ENCODE measurements at regions not wholly inside any gene's neighbourhood (a gene's known extent, or its start where the extent isn't known, plus 50 kb on each side); places are given as distances from the start of the nearest gene placed in this dataset.
A peak's percentile ranks its signal among the peaks of the same experiment; 100 is the strongest.
"Not testable (repeated sequence)": the region's sequence is repeated elsewhere in the genome, so short reads cannot be mapped to it uniquely, and the experiment has no call there.

DNA sequence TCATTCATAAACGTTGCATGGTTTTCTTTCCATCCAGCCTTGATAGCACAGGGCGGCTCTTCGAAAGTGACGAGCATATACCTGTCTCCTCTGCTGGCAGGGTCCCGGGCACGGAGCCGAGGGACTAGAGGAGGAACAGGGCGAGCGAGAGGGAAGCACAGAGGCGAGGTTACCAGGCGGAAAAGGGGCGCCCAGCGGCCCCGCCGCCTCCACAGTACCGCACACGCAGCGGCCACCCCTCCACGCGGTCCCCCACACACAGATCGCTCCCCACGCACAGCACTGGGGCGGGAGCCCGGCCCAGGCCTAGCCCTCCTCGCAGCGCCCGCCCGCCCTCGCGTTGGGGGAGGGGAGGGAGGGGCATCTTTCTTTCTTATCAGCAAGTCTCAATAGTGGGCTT, 296.6 kb upstream of the DAB2 start:
- DNase-seq = no peak

DNA sequence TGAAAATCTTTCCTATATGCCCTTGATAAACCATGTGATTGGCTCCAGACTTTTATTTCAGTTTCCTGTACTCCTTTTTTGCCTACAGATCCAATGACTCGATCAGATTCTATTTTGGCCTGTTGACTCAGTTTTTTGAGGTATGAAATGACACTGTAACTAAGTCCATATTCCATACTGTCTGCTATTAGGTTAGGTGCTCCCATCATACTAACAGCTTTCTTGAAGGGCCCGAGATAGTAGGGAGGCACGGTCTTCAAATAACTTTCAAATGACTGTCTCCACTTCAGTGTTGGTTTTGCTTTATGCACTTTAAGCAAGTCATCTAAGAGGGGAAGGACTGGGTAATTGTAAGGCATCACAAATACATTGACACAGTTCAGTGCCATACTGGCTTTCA, 295.4 kb upstream of the DAB2 start:
- no peak for DNase-seq

DNA sequence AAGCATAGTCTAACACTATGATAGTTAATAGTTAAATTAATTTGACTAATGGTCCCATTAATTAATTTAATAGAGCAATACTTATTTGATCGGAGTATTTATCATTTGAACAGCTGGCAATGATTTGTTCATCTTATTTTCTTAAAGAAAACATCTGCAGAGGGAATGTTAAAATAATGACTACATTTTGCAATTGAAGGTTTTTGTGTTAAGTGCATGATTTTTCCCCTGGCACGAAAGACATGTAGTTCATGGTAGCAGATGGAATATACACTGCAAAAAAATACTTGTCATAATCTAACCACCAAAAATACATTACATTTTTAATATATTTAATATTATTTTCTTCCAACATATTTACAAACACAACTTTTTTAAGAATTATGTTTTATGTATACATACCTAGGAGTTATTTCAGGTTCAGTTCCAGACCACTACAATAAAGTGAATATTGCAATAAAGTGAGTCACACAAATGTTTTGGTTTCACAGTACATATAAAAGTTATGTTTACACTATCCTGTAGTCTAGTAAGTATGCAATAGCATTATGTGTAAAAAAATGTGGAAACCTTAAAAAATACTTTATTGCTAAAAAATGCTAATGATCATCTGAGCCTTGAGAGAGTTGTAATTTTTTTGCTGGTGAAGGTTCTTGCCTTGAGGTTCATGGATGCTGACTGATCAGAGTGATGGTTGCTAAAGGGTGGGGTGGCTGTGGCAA, 292.6 kb upstream of the DAB2 start:
- no peak for DNase-seq

DNA sequence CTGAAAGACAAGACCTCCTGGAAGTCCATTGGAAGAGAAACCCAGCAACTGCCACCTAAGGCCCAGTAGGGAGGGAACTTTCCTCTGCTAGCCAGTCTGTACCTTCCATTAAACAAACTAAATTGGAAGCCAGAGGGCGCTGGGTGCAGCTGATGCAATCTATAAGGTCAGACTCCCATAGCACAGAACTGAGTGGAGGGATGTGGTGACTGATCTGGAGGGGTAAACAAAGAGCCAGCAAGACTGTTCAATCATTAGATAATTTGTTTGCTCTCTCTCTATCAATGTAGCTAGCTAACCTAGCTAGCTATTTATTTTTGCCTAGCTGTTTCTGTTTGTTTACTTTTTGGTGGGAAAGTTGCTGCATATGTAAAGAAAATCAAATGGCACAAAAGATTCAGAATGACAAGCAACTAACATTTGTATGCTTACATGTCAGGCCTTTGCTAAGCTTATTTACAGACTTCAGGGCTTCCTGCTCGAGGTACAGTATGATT, 291.8 kb upstream of the DAB2 start:
- DNase-seq = no peak

DNA sequence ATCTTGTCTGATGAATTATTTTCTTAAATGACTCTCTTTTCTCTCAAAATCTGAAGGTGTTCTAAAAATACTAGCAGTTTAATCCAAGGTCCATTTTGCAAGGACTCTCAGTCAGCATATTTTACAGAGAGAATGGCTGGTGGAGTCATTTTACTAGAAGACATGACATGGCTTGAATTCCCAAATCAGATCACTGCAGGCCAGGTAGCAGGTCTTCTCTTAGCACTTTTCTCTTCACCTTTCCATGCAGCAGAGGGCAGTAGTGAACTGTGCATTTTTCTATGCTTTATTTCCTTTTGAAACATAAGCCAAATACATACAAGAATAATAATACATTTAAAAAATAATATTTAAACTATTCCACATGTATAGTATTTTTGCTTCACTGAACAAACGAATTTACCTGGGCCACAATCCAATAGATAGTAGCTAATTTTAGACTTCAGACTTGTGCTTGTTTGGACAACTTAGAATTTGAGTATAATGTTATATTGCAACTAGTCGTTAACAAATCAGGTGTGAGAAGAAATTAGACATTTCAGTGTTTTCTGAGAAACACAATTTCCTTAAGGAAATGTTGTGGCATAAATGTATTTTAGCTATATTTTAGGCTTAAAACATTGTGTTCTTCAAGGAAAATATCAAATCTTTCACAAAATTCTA, 289.4 kb upstream of the DAB2 start:
- peak; percentile 2 to 39 for DNase-seq

DNA sequence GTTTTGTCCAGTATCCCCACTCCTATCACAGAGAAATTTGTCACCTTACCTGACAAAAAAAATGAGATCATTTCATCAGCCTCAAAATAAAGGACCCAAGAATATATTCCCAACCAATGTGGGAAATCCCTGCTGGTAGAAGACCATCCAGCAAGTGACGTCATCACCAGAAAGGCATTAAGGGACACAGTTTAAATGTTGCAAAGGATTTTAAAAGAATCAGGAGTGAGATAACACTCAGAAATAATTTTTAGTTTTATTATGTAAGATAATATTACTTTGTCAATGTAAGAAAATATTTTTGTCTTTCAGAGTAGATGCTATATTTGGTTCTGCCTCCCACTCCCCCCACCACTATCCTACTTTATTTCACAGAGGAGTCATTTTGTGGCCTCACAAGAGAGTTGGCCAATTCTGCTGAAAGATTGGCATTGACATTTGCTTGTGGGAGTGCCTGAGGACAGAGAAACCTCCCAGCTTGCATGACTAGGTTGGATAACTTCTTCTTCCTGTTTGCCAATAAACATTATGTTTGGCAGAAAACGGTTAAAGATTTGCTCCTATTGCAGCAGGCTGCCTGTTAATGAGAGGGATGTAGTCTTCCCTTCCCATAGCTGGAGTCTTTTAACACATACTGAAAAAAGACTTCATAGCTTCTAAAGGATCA, 288.6 kb upstream of the DAB2 start:
- no peak for DNase-seq

DNA sequence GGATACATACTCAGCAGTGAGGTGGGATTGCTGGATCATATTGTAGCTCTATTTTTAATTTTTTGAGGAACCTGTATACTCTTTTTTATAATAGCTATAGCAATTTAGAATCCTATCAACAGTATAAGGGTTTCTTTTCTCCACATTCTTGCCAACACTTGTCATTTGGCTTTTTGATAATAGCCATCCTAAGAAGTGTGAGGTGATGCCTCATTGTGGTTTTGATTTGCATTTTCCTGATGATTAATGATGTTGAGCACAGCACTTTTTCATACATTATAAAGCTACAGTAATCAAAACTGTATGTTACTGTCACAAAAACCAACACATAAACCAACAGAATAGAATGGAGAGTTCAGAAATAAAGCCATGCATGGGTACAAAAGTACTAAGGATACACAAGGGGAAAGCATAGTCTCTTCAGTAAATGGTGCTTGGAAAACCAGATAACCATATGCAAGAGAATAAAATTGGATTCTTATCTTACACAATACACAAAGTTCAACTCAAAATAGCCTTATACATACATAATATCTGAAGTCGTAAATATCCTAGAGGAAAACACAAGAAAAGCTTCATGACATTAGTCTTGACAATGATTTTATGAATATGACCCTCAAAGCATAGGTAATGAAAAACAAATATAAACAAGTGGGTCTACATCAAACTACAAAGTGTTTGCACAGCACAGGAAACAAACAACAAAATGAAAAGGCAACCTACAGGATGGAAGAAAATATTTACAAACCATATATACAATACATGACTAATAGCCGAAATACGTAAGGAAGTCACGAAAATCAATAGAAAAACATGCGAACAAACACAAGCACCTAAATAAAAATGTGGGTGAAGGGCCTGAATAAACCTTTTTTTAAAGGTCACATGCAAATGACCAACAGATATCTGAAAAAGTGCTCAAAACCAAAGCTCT, 287.8 kb upstream of the DAB2 start:
- DNase-seq = no peak

DNA sequence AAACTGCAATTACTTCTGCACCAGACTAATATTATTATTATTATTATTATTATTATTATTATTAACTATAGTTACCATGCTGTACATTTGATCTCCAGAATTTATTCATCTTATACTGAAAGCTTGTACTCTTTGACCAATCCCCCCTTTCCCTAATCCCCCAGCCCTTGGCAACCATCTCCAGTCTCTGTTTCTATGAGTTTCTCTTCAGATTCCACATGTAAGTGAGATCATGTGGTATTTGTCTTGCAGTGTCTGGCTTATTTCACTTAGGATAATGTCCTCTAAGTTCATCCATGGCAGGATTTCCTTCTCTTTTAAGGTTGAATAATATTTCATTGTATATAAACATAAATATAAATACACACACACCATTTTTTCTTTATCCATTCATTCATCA, 287.0 kb upstream of the DAB2 start:
- DNase-seq = no peak

DNA sequence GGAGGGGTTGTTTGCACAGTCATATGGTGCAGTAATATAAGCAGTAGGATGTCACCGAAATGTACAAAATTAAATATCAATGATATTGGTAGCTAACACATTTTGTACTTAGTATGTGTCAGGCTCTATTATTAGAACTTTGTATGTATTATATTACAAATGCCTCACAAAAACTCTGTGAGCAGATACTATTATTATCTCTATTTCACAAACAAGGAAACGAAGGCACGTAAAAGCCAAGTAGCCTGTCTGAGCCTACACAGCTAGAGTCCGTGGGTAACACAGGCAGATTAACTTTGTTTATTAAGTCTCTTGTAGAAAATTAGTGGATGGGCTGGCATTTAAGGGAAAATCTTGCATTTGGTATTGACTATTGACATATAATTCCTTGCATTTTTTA, 284.3 kb upstream of the DAB2 start:
- DNase-seq = no peak

DNA sequence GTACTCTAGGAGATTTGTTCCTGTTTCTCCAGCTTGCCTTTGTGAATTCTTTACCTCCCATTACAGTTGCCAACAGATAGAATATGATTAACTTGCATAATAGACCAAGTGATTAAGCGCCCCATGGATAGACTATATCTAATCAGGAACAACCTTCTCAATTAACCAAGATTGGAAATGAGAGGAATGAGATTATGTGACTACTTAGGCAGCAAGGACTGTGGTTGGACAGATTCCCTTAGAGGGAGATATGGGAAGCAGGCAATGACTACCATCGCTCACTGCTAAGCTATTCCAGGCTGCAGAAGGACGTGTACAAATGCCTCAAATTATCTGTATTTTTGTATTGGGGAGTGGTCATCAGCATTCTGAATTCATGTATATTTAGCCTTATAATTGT, 278.1 kb upstream of the DAB2 start:
- DNase-seq = no peak

DNA sequence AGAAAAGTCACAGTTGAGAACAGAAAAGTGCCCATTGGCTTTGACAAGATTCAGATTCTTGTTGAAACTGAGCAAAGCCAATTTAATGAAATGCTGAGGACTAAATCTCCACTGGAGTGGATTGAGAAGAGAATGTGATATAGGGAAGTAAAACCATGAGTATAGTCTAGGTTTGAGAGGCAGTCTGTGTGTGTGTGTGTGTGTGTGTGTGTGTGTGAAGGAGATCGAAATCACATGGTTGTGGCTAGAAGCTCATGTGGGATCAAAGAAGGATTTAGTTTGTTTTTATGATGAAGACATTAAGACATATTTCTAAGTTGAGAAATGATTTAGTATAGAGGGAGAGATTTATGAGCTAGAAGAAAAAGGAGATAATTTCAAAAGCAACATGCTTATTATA, 275.7 kb upstream of the DAB2 start:
- DNase-seq = no peak

DNA sequence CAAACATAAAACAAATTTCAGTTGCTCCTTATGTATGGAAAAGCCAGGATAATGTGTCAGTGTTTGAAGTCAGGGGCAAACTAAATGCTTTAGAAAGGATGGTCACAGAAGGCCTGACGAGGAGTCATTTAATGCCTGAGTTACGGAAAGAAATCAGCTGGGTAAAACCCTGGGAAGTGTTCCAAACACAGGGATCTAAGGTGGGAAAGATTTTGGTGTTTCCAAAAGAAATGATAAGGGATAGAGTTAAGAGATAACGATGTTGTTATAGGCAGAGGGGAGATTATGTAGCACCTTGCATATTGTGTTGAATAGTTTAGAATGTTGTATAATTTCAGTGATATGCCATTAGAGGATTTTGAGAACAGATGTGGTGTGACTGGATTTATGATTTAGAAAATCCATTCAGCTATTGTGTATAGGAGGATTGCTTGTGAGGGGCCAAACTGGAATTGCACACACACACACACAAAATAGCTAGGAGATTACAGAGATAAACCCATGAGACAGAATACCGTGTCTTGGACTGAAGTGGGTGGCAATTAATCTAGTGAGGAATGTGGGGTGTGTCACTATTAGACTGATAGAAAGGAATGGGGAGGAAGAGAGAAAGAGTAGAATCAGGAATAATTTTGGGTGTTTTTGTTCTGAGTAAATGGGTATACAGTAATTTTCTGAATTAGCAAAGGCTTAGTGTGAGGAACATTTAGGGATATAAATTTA, 274.2 kb upstream of the DAB2 start:
- no peak for DNase-seq

DNA sequence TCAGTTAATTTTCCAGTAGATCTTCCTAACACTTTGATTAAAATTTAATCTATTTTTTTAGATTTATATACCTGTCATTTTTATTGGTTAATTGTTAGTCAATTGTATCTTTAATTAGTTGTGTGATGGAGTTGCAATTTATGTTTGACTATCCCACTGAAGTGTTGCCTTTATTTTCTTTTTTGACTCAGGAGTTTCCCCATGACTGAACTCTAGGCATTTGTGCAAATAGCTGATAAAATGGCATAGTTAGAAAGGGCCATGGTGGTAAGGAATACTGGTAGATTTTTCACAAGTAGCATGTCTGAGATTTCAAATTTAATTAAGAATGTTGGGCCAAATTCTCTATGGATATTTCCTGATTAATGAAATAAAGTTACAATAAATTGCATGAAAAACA, 273.1 kb upstream of the DAB2 start:
- no peak for DNase-seq

DNA sequence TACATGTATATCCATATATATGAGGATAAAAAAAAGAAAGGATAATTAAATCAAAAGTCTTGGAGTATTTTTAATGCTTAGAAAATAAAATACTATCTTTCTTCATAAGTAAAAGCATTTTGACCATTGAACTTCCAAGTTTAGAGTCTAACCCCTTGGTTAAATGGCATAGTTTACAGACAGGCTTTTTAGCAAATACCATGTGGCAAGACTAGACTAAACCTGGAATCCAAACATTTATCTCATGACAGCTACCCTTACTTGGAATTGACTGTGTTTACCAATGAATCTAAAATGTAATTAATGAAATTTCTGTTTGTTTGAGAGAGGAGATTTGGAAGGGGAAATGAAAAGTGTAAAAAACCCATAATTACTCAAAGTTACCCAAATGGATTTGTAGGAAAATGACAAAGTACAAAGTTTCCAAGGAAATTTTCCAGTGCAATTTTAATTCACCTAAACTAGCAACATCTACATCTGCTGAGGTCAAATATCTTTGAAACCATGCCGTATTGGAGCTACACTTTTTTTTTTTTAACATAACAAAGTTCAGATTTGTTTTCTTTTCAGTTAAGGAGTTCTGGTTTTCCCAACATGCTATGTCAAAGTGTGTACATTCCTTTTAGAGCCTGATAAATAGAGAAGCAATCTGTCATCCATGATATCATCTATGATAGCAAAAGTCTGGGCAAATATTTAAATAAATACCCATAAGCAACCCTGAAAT, 272.1 kb upstream of the DAB2 start:
- no peak for DNase-seq

DNA sequence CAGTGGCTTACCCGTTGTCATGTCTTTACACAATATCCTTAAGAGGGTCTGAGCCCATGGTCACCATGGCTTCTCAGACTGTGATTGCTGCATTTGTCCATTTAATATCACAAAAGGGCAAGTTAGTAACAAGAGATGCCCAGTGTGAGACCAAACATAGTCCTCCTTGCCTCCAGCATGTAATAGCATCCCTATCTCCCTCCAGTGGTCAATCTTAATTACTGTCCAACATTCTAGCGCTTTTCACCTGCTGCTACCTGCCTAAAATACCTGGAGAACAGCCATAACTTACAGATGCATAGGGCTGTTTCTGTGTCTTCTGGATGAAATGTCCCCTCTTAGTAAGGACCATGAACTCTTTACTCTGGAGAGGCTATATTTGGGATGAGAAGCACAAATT, 267.2 kb upstream of the DAB2 start:
- no peak for DNase-seq

DNA sequence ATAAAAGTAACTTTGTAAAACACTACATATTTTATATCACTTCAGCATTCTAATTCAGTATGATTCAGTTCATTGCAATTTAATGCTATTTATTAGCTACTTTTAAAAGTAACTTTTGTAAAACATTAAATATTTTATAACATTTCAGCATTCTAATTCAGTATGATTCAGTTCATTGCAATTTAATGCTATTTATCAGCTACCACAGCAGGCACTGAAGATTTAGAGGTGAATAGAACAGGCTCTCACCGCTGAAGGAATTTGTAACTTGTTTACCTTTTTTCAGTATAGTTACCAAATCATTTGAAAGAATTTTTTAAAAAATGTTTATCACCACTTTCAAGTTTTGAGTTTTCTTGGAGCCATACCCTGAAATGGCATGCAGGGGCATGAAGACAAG, 266.4 kb upstream of the DAB2 start:
- no peak for DNase-seq

DNA sequence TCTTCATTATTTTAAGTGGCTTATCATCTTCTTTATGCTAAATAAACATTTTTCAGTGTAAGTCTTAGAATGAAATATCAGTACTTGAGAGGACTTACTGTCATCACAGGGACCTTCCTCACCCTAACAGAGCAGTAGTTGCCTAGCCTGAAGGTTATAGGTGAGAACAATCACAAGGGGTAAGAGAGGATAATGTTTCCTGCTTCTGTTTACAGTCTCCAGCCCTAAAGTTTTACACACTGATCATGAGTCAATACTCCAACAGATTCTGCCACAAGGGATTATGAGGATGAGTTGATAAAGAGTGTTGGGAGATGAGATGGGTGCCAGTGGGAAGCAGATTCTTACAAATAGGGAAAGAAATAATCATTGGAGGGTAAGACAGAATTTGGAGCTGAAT, 265.1 kb upstream of the DAB2 start:
- DNase-seq = no peak

DNA sequence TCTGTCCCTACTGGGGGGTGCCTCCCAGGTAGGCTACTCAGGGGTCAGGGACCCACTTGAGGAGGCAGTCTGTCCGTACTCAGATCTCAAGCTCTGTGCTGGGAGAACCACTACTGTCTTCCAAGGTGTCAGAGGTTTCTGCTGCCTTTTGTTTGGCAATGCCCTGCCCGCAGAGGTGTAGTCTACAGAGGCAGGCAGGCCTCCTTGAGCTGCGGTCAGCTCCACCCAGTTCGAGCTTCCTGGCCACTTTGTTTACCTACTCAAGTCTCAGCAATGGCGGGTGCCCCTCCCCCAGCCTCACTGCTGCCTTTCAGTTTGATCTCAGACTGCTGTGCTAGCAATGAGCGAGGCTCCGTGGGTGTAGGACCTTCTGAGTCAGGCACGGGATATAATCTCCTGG, 263.1 kb upstream of the DAB2 start:
- DNase-seq = not testable (repeated sequence)

DNA sequence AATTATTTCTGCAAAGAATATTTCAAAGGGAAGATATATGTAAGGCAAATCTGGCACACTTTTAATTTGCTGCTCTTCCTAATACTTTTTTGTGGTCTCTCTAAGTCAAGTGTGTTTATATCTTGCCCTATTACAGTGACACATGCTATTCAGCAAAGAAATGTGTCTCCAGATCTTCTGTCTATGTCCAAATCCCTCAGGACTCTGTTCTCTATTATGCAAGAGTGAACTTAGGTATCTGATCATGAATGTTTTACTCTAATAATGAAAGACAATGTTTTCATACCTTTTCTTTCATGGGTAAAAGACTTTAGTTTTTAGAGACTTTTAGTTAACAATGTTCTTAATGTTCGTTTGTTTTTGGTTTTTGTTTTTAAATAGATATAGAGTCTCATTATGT, 255.4 kb upstream of the DAB2 start:
- DNase-seq = no peak

DNA sequence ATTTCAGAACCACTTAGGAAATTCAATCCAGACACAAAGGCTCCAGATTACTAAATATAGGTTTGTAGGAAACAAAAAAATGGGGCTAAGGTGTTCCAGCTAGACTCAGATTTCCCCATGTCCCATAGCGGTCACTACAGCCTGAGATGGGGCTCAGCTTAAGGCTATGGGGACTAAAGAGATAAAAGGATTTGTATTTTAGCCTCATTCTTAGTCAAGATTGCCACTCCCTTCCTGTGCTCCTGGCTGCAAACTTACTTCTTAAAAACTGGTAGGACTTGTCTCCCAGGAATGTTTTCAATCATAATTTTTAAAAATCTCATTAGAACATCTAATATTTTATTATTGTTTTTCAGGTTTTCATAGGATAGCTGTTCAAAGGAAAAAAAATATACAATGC, 253.8 kb upstream of the DAB2 start:
- no peak for DNase-seq

DNA sequence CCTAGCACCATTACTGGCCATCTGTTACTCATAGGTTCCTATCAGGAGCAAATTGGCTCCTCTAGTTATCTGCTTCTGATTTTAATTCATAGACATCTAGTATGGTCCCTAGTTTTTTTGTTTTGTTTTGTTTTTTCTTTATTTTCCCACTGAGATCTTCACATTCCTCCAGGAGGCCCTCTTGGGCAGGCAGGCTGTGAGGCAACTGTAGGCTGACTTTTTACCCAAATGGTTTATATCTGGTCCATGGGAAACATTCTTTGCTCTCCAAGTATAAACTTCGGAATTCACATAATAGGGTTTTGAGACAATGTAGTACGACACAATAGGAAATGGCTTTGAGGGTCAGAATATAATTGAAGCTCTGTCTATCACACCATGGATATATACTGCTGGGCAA, 250.9 kb upstream of the DAB2 start:
- no peak for DNase-seq
